GM18502 (cell line): ENCODE measurements at regions not wholly inside any gene's neighbourhood (a gene's known extent, or its start where the extent isn't known, plus 50 kb on each side); places are given as distances from the start of the nearest gene placed in this dataset.

ENCODE experiments used
- ATAC-seq: cut with Tn5 transposase; IDR thresholded peaks from one replicate; pipeline ENCODE4 v1.9.1; 2021; ENCODE audit warnings: mild to moderate bottlenecking; ENCODE audit not compliant: unreplicated experiment, poor library complexity

DNA sequence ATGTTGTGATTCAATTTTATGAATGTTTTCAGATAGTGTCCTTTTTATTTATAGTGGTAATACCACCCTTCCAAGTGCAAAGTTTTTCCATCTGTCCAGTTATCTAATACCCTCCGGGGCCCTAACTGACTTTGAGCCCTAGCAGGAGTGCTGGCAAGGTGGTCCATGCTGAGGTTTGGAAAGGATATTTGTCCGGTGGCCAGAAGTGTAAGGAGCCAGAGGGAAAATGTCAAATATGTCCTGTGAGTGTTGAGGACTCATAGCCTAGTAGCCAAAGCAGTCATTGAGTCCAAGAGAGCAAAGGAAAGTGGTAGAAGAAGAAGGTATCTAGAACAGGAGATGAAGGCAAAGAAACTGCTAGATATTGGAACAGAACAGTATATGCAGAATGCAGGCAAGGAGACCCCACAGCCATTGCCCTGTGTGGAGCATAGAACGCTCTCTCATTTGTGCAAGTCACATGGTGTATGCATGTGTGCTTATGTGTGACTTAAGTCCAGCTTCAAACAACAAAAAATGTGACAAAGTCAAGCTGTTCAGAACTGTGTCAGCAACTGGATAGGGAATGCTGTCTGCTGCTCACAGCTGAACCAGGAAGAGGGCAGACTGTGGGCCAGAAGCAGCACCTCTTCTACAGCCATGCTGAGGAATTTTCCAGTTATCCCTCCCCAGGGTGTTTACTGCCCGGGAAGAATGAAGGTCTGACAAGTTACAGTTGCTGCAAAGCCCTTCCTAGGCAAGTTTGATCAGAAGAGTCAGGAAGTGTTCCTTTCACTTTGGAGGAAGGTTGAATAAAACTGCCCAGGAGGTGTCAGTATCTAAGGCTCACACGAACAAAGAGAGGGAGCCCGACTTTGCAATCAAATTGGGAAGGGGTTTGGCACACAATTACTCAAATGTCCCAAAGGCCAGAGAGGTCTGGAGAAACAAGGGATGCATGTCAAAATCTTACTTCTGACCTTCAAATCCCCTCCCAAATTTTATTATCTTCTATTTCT lies 463.3 kb upstream of the DMAC1 start:
- no peak for ATAC-seq

DNA sequence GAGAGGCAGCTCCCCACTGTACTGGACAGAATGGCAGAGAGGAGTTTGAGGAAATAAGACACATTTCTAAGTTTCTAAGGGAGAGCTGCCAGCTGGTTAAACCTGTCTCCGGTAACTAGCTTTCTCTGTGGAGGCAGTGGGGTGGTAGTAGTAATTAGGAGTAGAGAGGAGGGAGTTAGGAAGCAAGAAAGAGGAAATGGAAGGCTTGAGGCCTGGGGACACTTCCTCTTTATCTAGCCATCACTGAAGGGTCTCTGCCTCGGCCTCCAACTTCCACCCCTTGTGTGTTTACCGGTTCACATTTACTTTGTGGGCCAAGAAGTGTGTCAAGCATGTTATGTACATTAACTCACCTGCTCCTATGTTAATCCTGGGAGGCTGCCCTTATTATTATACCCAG lies 462.2 kb upstream of the DMAC1 start:
- no peak for ATAC-seq

DNA sequence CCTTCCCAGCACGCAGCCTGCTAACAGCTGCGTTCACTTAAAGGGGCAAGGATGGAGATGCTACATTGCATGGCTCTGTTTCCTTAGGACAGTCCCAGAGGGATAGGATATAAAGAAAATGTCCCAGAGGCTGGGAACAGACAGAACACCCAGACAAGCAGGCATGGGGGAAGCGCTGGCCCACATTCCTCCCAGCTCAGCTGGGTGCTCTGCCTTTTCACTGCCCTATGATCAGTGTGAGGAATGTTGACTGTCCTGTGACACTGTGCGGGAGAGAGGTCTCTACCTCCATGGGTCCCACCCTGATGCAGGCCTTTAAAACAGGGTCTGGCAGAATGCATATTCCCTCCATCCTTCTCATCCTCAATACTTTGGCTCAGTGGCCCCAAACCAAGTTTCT lies 459.4 kb upstream of the DMAC1 start:
- no peak for ATAC-seq

DNA sequence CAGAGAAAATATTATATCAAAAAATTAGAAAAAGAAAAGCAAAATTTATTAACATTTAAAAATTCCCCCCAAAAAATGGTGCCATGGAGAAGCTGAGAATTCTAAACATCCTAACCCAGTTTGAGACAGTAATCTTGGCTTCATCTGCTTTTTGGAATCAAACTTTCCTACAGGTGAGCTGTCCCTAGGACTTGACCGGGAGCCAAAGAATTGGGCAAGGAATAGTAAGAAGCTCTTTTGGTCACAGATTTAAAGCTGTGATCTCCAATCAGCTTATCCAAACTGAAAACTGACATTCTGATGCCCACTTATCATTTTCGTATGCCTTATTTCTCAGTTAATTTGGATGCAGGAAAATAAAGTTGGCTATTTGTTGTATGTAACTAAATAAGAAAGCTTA lies 457.3 kb upstream of the DMAC1 start:
- no peak for ATAC-seq

DNA sequence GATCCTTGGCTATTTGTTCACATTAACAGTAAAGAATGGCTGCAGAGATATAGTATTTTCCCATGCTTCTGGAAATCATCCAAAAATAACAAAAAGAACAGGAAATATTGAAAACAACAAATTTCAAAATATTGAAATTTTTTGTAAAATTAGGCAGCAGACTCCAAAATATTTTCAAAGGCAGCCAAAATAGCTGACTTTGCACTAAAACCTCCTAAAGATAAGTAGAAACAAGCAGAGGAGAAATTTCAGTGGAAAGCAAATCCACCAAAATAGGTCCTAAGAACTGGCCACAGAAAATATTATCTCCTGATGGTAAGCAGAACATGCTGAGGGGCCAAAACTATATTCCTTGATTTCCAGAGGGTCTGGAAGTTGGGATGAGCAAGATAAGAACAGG lies 456.3 kb upstream of the DMAC1 start:
- no peak for ATAC-seq

DNA sequence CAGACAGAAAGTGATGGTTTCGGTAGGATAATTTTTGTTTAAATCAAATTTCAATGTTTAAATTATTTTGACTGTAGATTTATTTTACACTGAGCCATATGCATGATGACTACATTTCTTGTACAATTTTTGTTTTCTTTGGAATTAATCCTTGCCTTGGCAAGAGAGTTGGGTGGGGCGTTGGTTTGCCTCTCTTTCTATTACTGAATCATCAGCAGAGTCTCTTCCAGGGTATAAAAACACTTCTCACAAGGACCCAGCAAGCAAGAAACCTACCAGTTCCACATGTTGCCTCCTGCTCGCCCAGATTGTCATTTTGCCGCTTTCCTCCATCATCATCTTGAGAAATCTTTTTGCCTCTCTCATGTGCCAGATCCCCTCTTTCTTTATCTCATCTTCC lies 455.0 kb upstream of the DMAC1 start:
- no peak for ATAC-seq

DNA sequence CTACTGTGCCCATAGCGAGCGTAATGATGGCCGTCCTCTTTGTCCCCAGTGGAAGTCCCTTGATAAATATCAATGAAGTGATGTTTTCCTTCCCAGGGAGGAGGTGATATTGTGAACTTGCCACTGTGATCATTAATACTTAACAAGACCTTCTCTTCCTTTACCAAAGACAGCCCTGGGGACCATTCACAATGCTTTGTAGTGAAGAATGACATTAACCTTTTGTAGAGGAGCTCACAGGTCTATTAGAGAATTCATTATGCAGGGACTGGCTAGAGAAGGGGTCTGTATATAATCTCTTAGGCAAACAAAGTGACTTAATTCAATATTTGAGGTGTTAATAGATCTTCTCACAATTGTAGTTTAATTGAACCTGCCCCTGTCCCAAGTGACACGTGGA lies 452.9 kb upstream of the DMAC1 start:
- ATAC-seq = no peak

DNA sequence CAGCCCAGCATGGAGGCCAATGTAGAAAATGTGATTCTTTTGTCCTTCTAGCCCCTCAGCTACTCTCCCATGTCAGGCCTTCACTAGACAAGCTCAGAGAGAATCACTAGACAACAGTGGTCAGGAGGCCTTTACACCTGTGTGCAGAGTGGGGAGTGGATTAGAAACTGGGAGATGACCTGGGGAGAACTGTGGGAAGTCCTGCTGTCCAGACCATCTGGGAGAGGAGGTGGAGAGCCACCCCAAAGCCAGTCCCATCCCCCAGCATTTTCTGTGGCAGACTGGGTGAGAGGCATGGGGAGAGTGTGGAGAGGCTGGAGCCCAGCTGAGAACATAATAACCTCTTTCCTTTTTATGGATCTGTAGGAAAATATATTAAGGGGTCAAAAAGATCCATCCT lies 452.0 kb upstream of the DMAC1 start:
- no peak for ATAC-seq

DNA sequence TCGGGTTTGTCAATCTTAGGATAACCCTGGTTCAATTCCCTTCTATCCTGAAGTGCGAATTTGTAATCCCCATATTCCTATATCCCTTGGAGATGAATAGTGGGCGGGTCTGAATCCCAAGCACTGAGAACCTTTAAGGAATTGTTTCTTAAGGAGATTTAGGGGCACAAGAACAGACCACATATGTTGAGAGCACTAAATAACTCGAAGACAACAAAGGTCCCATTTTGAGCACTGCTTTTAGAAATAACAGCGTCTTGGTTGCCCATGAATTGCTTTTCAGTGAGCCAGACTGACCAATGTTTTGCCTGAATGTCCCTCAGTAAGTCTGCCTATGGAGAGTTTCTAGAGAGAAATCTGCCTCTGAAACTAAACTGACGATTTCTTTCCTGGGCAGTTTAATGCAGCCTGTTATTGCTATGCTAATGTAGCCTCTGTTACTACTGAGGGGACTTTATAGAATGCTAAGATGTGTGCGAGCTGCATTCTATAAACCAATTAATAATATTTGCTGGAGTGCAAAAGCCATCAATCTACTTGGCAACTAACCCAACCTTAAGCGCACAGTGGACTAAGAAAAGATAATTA lies 445.0 kb upstream of the DMAC1 start:
- ATAC-seq = no peak

DNA sequence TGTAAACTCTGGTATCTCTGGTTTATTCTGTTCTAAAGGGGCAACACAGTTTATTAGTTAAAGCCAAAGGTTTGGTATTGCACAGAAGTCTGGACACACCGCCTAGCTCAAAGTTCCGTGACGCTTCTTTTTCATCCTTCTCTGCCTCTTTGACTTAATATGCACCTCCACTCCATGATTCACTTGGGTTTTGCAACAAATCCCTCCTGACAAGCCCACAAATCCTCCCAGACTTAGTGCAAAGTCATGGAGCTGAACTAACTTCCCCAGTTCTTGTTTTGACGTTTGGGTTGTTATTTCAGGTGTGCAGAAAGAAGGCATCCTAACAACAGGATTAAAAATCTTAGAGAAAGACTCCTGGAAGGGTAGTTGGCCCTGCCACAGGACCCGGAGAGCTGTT lies 441.6 kb upstream of the DMAC1 start:
- no peak for ATAC-seq

DNA sequence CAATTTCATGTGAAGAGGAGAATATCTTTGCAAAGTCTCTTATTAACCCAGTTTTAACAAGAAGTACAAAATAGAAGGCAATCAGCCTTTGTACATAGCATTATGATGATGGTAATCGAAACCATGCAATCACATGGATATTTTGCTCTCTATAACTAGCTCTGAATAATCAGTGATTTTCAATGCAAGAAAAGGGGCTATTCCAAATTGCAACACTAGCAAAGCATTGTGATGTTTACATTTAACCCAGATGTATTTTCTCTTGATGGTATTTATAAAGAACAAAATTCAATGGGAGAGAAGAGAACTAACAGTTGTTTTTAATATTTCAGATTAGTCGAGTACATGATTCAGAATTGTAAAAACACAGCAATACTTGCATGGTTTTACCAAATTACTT lies 437.5 kb upstream of the DMAC1 start:
- ATAC-seq = no peak

DNA sequence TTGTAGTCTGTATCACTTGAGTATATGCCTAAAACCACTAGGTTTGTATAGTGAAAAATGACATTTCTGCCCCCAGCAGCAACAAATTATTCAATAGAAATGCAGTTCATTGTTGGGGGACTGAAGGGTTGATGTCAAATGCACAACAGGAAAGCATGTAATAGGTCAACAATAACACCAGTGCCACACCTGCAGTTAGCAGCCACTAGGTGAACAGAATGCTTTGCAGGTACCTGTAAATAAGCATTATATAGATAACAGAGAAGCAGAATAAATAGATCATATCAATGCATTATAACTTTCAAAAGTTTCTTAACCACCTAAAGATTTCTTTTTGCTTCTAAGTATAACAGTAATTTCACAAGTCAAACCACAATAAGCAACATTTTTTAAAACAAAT lies 435.9 kb upstream of the DMAC1 start:
- ATAC-seq = no peak

DNA sequence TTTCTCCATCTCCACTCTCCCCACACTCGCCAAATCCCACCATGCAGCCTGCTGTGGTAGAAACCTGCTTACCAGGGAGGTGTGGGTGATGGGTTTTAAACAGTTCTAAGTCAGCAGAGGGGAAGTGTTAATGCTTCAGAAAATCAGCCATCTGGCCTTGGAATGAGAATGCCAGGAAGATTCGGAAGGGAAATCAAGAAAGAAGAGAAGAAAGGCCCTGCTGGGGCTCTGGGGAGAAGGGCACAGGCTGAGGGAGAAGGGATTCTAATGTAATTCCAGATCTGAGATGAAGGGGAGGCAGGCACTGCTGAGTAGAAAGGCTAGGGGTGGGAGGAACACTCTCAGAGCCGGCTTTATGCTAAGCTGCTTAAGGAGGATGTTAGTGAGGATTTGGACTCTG lies 434.7 kb upstream of the DMAC1 start:
- ATAC-seq = no peak

DNA sequence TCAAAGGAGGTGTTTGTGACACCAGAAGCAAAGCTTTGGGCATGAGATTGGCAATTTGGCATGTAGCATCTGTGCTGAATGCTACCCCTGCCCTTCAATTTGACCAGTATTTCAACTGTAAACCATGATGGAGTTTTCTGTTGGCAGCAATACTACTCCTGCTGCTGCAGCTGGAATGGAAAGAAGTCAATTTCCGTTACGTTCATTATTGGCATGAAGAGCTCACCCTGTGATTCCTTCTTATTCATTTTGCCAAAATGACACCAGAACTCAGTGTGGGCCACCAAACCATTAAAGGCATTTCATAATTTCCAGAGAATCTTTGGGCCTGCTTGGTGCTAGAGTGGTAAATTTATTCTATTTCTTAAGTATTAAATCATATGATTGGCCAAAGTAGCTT lies 433.1 kb upstream of the DMAC1 start:
- no peak for ATAC-seq

DNA sequence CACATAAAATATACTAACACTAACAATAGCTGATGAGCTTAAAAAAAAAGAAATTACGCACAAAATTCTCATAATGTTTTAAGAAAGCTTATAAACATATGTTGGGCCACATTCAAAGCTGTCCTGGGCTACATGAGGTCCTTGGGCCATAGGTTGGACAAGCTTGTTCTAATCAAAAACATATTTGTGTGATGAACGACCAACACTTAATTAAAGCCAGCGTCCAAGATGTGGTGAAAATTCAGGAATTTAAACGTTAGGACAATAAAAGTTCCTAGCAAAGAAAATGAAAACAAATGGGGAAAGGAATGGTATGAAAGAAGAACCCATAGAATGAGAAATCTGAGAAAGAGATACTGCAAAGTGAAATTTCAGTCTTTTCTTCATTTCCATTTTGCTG lies 429.6 kb upstream of the DMAC1 start:
- ATAC-seq = no peak

DNA sequence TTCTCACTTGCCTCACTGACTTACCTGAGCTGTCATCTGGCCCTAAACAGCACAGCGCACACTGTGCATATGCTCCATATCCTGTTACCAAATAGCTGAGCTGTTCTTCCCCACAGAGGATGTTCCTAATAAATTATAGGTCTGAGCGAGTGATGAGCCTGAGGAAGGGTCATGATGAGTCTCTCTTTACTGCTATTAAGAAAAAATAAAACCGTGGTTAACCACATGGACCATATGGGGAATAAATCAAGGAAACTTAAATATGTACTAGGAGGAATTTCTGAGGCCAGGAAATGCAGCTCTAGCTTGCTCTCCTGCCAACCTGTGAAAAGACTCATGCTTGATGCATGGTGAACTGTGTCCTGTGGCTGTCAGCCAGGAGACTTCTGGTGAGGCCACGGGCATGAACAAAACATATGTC lies 424.8 kb upstream of the DMAC1 start:
- ATAC-seq = no peak

DNA sequence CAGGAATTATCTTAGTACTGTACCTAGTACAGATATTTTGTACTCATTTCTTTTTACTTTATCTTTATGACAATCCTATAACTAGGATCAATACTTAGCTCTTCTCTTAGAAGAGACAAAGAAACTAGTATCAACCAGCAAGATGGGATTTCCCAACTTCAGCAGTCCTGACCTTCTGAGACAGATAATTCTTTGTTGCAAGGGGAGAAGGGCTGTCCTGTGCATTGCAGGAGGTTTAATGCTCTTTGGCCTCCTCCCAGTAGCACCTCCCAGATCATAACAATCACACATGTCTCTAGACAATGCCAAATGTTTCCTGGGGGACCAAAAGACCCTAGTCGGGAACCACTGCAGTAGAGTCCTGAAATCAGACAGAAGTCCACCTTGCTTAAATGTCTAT lies 424.3 kb upstream of the DMAC1 start:
- no peak for ATAC-seq

DNA sequence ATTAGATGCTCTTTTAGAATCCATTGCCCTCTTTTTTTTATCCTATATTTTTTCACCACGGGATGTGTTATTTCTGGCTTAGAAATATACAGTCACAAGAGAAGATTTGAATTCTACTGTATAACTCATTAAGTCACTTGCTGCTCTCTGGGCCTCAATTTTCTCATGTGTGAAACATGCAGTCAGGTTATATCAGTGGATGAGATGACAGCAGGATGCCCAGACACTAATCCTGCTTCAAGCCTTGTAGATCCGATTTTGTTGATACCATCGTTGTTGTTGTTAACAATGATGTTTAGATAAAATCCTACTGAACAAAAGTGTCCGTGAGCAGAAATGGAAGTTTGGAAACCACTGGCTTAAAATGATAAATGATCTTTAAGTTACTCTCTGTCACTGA lies 421.9 kb upstream of the DMAC1 start:
- ATAC-seq = no peak

DNA sequence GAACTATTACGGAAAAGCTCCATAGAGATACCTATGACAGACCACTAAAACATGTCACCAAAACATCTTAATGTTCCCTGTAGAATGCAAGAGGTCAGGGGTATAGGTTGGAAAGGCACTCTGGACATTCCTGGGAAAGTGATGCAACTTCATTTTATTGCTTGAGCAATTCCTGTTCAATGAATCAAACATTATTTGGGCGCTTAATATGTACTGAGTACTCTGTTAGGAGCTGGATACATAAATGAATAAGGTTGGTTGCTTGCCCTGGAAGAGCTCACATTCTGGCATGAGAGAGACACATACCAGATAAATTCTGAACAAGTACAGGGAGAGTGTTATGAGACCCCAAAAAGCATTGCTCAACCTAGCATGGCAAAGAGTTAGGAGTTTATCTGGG lies 408.9 kb upstream of the DMAC1 start:
- ATAC-seq = no peak

DNA sequence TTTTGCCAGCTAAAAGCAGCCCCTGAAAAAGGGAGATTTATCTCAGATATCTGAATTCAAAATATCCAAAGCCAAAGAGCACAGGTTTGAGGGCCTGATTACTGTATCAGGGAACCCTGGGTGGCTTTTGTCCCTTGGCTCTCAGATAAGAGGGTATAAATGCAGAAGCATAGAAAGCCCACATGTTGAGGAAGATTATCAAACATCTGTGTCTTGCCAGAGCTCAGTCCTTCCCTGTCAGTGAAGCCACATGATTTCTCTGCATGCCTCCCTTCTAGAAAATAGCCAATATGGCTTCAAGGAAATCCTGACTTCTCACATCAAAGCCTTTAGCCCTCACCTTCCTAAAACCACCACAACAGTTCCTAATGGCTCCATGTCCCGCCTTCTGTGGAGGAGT lies 408.0 kb upstream of the DMAC1 start:
- ATAC-seq = no peak

DNA sequence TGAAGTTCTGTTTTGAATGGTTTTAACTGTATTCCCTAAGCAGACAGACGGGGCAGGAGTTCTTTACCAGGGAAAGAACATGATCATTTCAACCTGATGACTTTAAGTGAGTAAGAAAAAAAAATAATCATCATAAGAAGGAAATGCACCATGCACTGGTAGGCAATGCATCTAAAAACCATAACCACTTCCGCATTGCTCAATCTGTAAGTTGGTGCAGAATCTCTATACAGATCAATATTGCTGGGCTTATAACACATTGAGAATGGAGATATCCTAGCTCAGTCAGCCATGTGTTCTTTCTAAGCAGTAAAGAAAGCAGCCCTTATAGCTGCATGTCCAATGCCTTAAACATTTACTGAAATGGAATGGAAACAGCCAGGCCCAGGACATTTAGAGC lies 407.1 kb upstream of the DMAC1 start:
- ATAC-seq = no peak

DNA sequence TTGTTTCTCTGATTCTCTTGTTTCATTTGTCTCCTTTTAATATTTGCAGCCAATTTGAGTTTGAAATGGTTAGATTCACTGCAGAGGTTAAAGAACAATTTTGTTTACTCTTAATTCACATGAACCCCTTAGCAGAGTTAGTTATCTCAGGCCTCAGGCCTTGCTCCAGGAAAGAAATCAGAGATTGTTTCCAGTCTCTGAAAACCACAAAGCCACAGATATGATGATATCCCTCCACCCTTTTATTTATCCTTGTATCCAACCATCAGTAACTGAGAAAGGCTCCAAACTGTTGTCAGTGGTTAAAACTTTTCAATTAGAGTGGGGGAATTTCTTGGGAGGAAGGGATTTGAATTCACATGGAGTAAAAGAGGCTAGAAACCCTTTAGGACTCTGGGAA lies 406.0 kb upstream of the DMAC1 start:
- no peak for ATAC-seq
